ENCODE measurements at regions not wholly inside any gene's neighbourhood (a gene's known extent, or its start where the extent isn't known, plus 50 kb on each side); places are given as distances from the start of the nearest gene placed in this dataset.

- H3K36me3 ChIP-seq (ENCODE audit: control insufficient read depth, insufficient read depth, low read length) = no peaks in the 10 kb centered on the region
- H3K9ac ChIP-seq (ENCODE audit: insufficient read depth, low read length) = no peak overlapping the region
Observed at GRCh38 chr1:117680316-117681002, 74.6 kb downstream of the TENT5C start.

DNA sequence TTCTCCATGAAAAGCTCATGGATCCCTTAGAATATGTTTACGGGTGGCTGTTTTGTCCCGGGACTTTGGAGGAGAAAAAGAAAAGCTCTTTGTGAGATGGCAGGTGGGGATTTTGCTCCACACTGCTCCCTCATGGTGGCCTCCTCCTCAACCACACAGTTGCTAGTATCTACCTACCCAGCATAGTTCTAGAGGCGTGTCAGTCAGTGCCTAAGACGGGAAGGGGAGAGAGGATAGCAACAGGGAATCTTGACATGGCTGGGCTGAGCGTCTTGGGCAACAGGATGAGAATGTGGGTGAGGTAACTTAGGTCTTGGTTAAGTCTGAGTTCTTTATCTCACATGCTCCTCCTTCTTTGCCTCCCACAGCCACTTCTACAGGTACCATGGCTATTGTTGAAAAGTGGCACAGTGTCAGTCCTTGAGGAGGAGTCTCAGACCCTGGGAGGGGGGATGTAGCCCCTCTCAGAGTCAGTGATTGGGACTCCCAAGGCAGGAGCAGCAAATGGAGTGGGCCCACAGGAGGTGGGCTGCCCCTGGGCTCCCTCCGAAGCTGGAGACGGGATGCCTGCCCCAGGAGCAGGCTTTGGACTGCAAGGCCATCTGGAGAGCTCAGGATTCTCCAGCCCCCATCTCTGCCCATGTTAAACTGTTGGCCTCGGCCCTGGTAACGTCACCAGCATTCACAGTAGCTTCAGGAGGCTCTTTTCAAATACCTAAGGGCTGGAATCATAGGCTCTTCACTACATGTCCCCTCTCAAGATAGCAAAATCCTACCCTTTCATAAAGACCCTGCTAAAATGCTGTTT is 75.4 kb downstream of the TENT5C start:
- no peak overlapping the region for H3K9ac ChIP-seq (ENCODE audit: insufficient read depth, low read length)
- TF ChIP-seq EZH2 (IDR thresholded peaks at IDR 0.05; ENCODE audit: low read length, missing control alignments) = no peak
- TF ChIP-seq CTCF (conservative IDR thresholded peaks at IDR 0.05 in 1 of 2, IDR thresholded peaks at IDR 0.05 in 1 of 2; ENCODE audit: low read depth in 1 of 2, low read length in 2 of 2) = no peak
- no peaks in the 10 kb centered on the region for H4K20me1 ChIP-seq (ENCODE audit: control insufficient read depth, extremely low read depth, insufficient read depth, low read length)
- H3K4me3 ChIP-seq (replicated peaks in 1 of 4; ENCODE audit: control extremely low read depth in 1 of 4, insufficient read depth in 1 of 4, low read depth in 3 of 4, low read length in 4 of 4) = no peak overlapping the region
- peaks cover 3% of the 10 kb centered on the region for H3K4me1 ChIP-seq (ENCODE audit: control insufficient read depth, extremely low read depth, insufficient read depth, low read length)
- H2AFZ ChIP-seq (ENCODE audit: low read length) = no peak overlapping the region
- H3K27ac ChIP-seq (ENCODE audit: insufficient read depth, low read length) = no peak overlapping the region
- no peak for DNase-seq (ENCODE audit: low read depth in 2 of 2)
- no peaks in the 10 kb centered on the region for H3K36me3 ChIP-seq (ENCODE audit: control insufficient read depth, insufficient read depth, low read length)
- no peaks in the 10 kb centered on the region for H3K27me3 ChIP-seq (ENCODE audit: control insufficient read depth, insufficient read depth, low read length)
- no peaks in the 10 kb centered on the region for H3K9me3 ChIP-seq (ENCODE audit: control insufficient read depth, insufficient read depth, low read depth, low read length)
- H3K79me2 ChIP-seq (ENCODE audit: control insufficient read depth, insufficient read depth, low read length) = no peaks in the 10 kb centered on the region
- H3K4me2 ChIP-seq (ENCODE audit: extremely low read depth, insufficient read depth, low read length) = peak overlapping the region; percentile 38

More at GRCh38 chr1:117680316-117681002, 74.6 kb downstream of the TENT5C start:
- no peak overlapping the region for H3K4me3 ChIP-seq (replicated peaks in 1 of 4; ENCODE audit: control extremely low read depth in 1 of 4, insufficient read depth in 1 of 4, low read depth in 3 of 4, low read length in 4 of 4)
- DNase-seq (ENCODE audit: low read depth in 2 of 2) = no peak
- H3K4me2 ChIP-seq (ENCODE audit: extremely low read depth, insufficient read depth, low read length) = no peak overlapping the region
- no peak for TF ChIP-seq CTCF (conservative IDR thresholded peaks at IDR 0.05 in 1 of 2, IDR thresholded peaks at IDR 0.05 in 1 of 2; ENCODE audit: low read depth in 1 of 2, low read length in 2 of 2)
- TF ChIP-seq EZH2 (IDR thresholded peaks at IDR 0.05; ENCODE audit: low read length, missing control alignments) = no peak
- H3K27me3 ChIP-seq (ENCODE audit: control insufficient read depth, insufficient read depth, low read length) = no peaks in the 10 kb centered on the region
- no peak overlapping the region for H3K27ac ChIP-seq (ENCODE audit: insufficient read depth, low read length)
- peaks cover 3% of the 10 kb centered on the region for H3K4me1 ChIP-seq (ENCODE audit: control insufficient read depth, extremely low read depth, insufficient read depth, low read length)
- H4K20me1 ChIP-seq (ENCODE audit: control insufficient read depth, extremely low read depth, insufficient read depth, low read length) = no peaks in the 10 kb centered on the region
- no peak overlapping the region for H2AFZ ChIP-seq (ENCODE audit: low read length)
- no peaks in the 10 kb centered on the region for H3K79me2 ChIP-seq (ENCODE audit: control insufficient read depth, insufficient read depth, low read length)
- no peaks in the 10 kb centered on the region for H3K9me3 ChIP-seq (ENCODE audit: control insufficient read depth, insufficient read depth, low read depth, low read length)

DNA sequence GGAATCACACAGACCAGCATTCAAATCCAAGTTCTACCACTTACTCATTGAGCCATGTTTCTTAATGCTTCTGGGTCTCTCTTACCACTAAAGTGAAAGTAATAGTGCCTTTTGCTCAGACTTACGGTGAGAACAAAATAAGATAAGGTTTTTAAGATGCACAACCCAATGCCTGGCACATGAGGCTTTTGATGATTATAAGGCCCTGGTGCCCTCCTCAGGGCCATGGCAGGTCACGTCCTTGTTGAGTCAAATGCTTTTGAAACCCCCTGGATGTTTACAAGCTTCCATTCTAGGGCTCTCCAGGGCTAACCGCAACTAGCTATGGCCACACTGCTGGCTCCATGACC is 76.0 kb downstream of the TENT5C start:
- peak overlapping the region; percentile 6 for H2AFZ ChIP-seq (ENCODE audit: low read length)
- no peak overlapping the region for H3K27ac ChIP-seq (ENCODE audit: insufficient read depth, low read length)
- no peaks in the 10 kb centered on the region for H3K9me3 ChIP-seq (ENCODE audit: control insufficient read depth, insufficient read depth, low read depth, low read length)
- peaks cover 6% of the 10 kb centered on the region for H3K4me1 ChIP-seq (ENCODE audit: control insufficient read depth, extremely low read depth, insufficient read depth, low read length)
- TF ChIP-seq EZH2 (IDR thresholded peaks at IDR 0.05; ENCODE audit: low read length, missing control alignments) = no peak
- TF ChIP-seq CTCF (conservative IDR thresholded peaks at IDR 0.05 in 1 of 2, IDR thresholded peaks at IDR 0.05 in 1 of 2; ENCODE audit: low read depth in 1 of 2, low read length in 2 of 2) = no peak
- no peaks in the 10 kb centered on the region for H3K79me2 ChIP-seq (ENCODE audit: control insufficient read depth, insufficient read depth, low read length)
- H3K4me2 ChIP-seq (ENCODE audit: extremely low read depth, insufficient read depth, low read length) = peak overlapping the region; percentile 38
- no peak overlapping the region for H3K9ac ChIP-seq (ENCODE audit: insufficient read depth, low read length)
- H3K27me3 ChIP-seq (ENCODE audit: control insufficient read depth, insufficient read depth, low read length) = no peaks in the 10 kb centered on the region
- H3K4me3 ChIP-seq (replicated peaks in 1 of 4; ENCODE audit: control extremely low read depth in 1 of 4, insufficient read depth in 1 of 4, low read depth in 3 of 4, low read length in 4 of 4) = no peak overlapping the region
- no peaks in the 10 kb centered on the region for H4K20me1 ChIP-seq (ENCODE audit: control insufficient read depth, extremely low read depth, insufficient read depth, low read length)
- no peak for DNase-seq (ENCODE audit: low read depth in 2 of 2)
- no peaks in the 10 kb centered on the region for H3K36me3 ChIP-seq (ENCODE audit: control insufficient read depth, insufficient read depth, low read length)
